T-cell (primary cell): ENCODE measurements at regions not wholly inside any gene's neighbourhood (a gene's known extent, or its start where the extent isn't known, plus 50 kb on each side); places are given as distances from the start of the nearest gene placed in this dataset.

ENCODE experiments used
- ATAC-seq, 4 experiments: fragments of 200-7000 bp in 3 of 4; fragments of 150-1000 bp in 1 of 4; cut with Tn5 transposase; replicated peaks in 1 of 4; 1 replicate in 3 of 4; 2 replicates in 1 of 4; pipeline ENCODE4 v1.10.0; 2021; ENCODE audit warnings: moderate library complexity in 3 of 4, mild to moderate bottlenecking in 2 of 4, moderate number of reproducible peaks in 1 of 4
- CTCF ChIA-PET, 2 donors: fragments of 300-600 bp; sonication (Branson Sonifier 250); formaldehyde crosslinking; loops; one replicate each; lab custom pipeline; 2022; ENCODE audit warnings: antibody characterized with exemption in 2 of 2; lab: Charles Lee
- POLR2A ChIA-PET, 2 donors: fragments of 300-600 bp; sonication (Branson Sonifier 250); formaldehyde crosslinking; loops; one replicate each; lab custom pipeline; 2022; ENCODE audit warnings: antibody characterized with exemption in 2 of 2; lab: Charles Lee
- DNase-seq, 35 experiments: peaks; one replicate each; pipeline versions ENCODE4 v3.0.0 to v3.0.0-alpha.2; 2013 to 2023
- H3K27ac ChIP-seq: one replicate; pipeline ENCODE4 v1.5.1; 2013; ENCODE audit warnings: low read length
- H3K27me3 ChIP-seq, 2 experiments: replicated peaks in 1 of 2; 1 replicate in 1 of 2; 2 replicates in 1 of 2; pipeline versions ENCODE4 v1.6.1 to v1.7.0; 2013; ENCODE audit warnings: low read length in 1 of 2, mixed read lengths in 1 of 2; ENCODE audit not compliant: control insufficient read depth in 2 of 2, insufficient read depth in 2 of 2; ENCODE audit errors: extremely low read depth in 1 of 2
- H3K36me3 ChIP-seq, 2 donors: 1 replicate in 1 of 2; 2 replicates in 1 of 2; pipeline versions ENCODE4 v1.6.1 to v1.7.0; 2013; ENCODE audit warnings: low read length in 1 of 2; ENCODE audit not compliant: control insufficient read depth in 2 of 2, insufficient read depth in 1 of 2; ENCODE audit errors: extremely low read depth in 1 of 2
- H3K4me1 ChIP-seq, 2 experiments: 1 replicate in 1 of 2; 2 replicates in 1 of 2; pipeline versions ENCODE4 v1.6.1 to v1.7.0; 2013; ENCODE audit warnings: low read length in 2 of 2, mixed read lengths in 1 of 2; ENCODE audit not compliant: insufficient read depth in 2 of 2, control insufficient read depth in 1 of 2; ENCODE audit errors: extremely low read depth in 1 of 2
- H3K4me3 ChIP-seq, 2 donors: 1 replicate in 1 of 2; 2 replicates in 1 of 2; pipeline versions ENCODE4 v1.5.1 to v1.7.0; 2013; ENCODE audit warnings: mild to moderate bottlenecking in 2 of 2, low read length in 1 of 2, moderate library complexity in 1 of 2; ENCODE audit not compliant: control insufficient read depth in 1 of 2; ENCODE audit errors: extremely low read depth in 1 of 2
- H3K9me3 ChIP-seq: 2 replicates; pipeline ENCODE4 v1.7.0; 2013
- H3K27ac Mint-ChIP-seq, 2 donors: one replicate each; pipeline ENCODE4 v1.8.0; 2020 to 2021; ENCODE audit warnings: mild to moderate bottlenecking in 2 of 2, mixed read lengths in 2 of 2
- H3K27me3 Mint-ChIP-seq, 2 donors: one replicate each; pipeline ENCODE4 v1.8.0; 2021 to 2022; ENCODE audit warnings: mixed read lengths in 2 of 2
- H3K36me3 Mint-ChIP-seq: one replicate; pipeline ENCODE4 v1.8.0; 2021; ENCODE audit warnings: mixed read lengths
- H3K4me1 Mint-ChIP-seq, 3 donors: one replicate each; pipeline ENCODE4 v1.8.0; 2020 to 2022; ENCODE audit warnings: mixed read lengths in 3 of 3, mild to moderate bottlenecking in 1 of 3
- H3K4me3 Mint-ChIP-seq, 3 donors: one replicate each; pipeline ENCODE4 v1.8.0; 2020 to 2022; ENCODE audit warnings: mild to moderate bottlenecking in 3 of 3, mixed read lengths in 3 of 3, moderate library complexity in 3 of 3
- H3K9me3 Mint-ChIP-seq, 3 donors: one replicate each; pipeline ENCODE4 v1.8.0; 2020 to 2022; ENCODE audit warnings: mixed read lengths in 3 of 3
- WGBS: methylation state at CpG from one replicate; pipeline ENCODE4 v1.1.5; 2013; ENCODE audit warnings: missing lambda C conversion rate; ENCODE audit not compliant: insufficient coverage; 5-methylcytosine and 5-hydroxymethylcytosine counted together

GRCh38 chrX:116239944-116240840, 69.6 kb downstream of the AGTR2 start:
- H3K9me3 ChIP-seq, result no peaks in the 10 kb centered on the region
- no peak overlapping the region for H3K4me3 ChIP-seq
- ChIA-PET CTCF (no interaction called here), POLR2A (no interaction called here)
- DNase-seq (no peak), ATAC-seq (no peak)
- H3K4me1 ChIP-seq, result no peaks in the 10 kb centered on the region
- Mint-ChIP-seq H3K4me1 (no peaks in the 10 kb centered on the region), H3K27me3 (peaks cover 0 to 7% of the 10 kb centered on the region in 2 donors), H3K27ac (no peak overlapping the region), H3K9me3 (no peaks in the 10 kb centered on the region), H3K36me3 (no peaks in the 10 kb centered on the region), H3K4me3 (no peak overlapping the region)
- no peaks in the 10 kb centered on the region for H3K36me3 ChIP-seq
- no peaks in the 10 kb centered on the region for H3K27me3 ChIP-seq
- 60% methylated on average over 1 of the region's 8 CpGs for WGBS
- no peak overlapping the region for H3K27ac ChIP-seq

DNA sequence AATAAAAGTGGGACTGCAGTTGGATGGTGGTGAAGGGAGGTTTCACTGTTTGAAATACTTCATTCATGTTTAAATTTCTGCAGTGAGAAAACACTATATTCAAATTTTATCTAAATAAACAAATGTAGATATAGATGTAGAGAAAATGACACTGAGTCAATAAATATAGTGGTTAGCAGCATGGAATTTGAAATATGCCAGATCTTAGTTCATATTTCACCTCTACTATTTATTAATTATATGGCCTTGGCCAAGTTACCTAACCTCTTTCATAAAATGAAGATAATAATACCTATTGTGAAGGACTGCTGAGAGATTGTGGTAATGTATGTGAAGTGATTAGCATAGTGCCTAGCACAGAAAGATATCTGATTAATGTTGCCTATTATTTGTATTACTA, 70.5 kb downstream of the AGTR2 start:
- H3K36me3 ChIP-seq, result no peaks in the 10 kb centered on the region
- H3K4me1 ChIP-seq, result no peaks in the 10 kb centered on the region
- CTCF ChIA-PET, result no interaction called here
- H3K4me3 Mint-ChIP-seq, result no peak overlapping the region
- H3K4me3 ChIP-seq, result no peak overlapping the region
- H3K27ac ChIP-seq, result no peak overlapping the region
- POLR2A ChIA-PET, result no interaction called here
- ATAC-seq, result no peak
- H3K36me3 Mint-ChIP-seq, result no peaks in the 10 kb centered on the region
- H3K9me3 ChIP-seq, result no peaks in the 10 kb centered on the region
- H3K4me1 Mint-ChIP-seq, result no peaks in the 10 kb centered on the region
- H3K27me3 Mint-ChIP-seq, result peaks cover 0 to 7% of the 10 kb centered on the region in 2 donors
- no peaks in the 10 kb centered on the region for H3K27me3 ChIP-seq
- DNase-seq, result no peak
- H3K27ac Mint-ChIP-seq, result no peak overlapping the region
- no peaks in the 10 kb centered on the region for H3K9me3 Mint-ChIP-seq

- POLR2A ChIA-PET, result no interaction called here
- Histone ChIP-seq H3K27me3 (no peaks in the 10 kb centered on the region), H3K4me1 (no peaks in the 10 kb centered on the region), H3K9me3 (no peaks in the 10 kb centered on the region), H3K36me3 (no peaks in the 10 kb centered on the region), H3K27ac (no peak overlapping the region), H3K4me3 (no peak overlapping the region)
- ATAC-seq (no peak), DNase-seq (no peak)
- no peaks in the 10 kb centered on the region for H3K4me1 Mint-ChIP-seq
- peaks cover 0 to 4% of the 10 kb centered on the region in 2 donors for H3K27me3 Mint-ChIP-seq
- CTCF ChIA-PET, result no interaction called here
- H3K27ac Mint-ChIP-seq, result no peak overlapping the region
- H3K9me3 Mint-ChIP-seq, result no peaks in the 10 kb centered on the region
- H3K36me3 Mint-ChIP-seq, result no peaks in the 10 kb centered on the region
- H3K4me3 Mint-ChIP-seq, result no peak overlapping the region
Measured at GRCh38 chrX:116243039-116243438, 72.5 kb downstream of the AGTR2 start.

DNA sequence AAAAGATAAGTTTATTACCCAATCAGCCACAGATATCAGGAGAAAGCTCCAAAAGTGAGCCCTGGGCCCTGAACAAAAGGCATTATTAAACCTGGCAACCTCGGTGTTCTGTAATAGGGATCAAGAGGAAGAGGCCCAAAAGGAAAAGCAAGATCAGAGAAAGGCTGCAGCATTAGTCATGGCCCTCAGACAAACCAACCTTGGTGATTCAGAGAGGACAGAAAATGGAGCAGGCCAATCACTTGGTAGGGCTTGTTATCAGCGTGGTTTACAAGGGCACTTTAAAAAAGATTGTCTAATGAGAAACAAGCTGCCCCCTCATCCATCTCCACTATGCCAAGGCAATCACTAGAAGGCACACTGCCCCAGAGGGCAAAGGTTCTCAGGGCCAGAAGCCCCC, 75.7 kb downstream of the AGTR2 start:
- Mint-ChIP-seq H3K27me3 (peaks cover 0 to 4% of the 10 kb centered on the region in 2 donors), H3K36me3 (no peaks in the 10 kb centered on the region), H3K4me3 (no peak overlapping the region), H3K9me3 (peaks cover 0 to 11% (median 7%) of the 10 kb centered on the region in 3 donors), H3K4me1 (no peaks in the 10 kb centered on the region), H3K27ac (no peak overlapping the region)
- Histone ChIP-seq H3K4me1 (no peaks in the 10 kb centered on the region), H3K9me3 (no peaks in the 10 kb centered on the region), H3K27ac (no peak overlapping the region), H3K36me3 (no peaks in the 10 kb centered on the region), H3K27me3 (no peaks in the 10 kb centered on the region), H3K4me3 (no peak overlapping the region)
- DNase-seq (no peak), ATAC-seq (no peak)
- POLR2A ChIA-PET, result no interaction called here
- CTCF ChIA-PET, result no interaction called here
- no CpG with 5 or more reads among the region's 2 CpGs for WGBS

DNA sequence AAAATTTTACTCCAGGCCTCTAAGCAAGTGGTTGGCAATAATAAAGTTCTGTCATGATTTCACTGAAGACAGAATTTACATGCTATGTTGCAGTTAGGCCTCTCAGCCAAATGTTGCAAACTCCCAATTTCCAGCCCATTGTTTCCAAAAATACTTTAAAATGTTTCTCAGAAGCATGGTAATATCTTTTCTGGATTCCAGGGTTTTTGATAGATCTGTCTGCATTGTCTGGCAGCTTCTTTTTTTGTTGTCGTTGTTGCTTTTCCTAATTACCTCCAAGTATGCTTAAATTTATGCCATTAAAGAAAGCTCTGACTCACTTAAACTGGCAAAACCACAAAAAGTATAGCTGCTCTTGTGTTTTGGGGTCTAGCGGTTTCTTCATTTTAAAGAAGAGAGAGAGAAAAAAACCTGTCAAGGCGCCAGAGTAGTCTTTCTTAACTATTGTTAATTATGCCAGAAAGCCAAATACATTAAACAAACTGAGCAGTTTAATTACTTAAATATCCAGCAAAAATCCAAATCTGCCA, 97.0 kb downstream of the AGTR2 start:
- no peak for DNase-seq
- Mint-ChIP-seq H3K27me3 (peaks cover 0 to 4% of the 10 kb centered on the region in 2 donors), H3K4me3 (no peak overlapping the region), H3K9me3 (no peaks in the 10 kb centered on the region), H3K4me1 (no peaks in the 10 kb centered on the region), H3K27ac (no peak overlapping the region), H3K36me3 (no peaks in the 10 kb centered on the region)
- WGBS, result no CpG with 5 or more reads among the region's 3 CpGs
- no peak for ATAC-seq
- ChIA-PET CTCF (no interaction called here), POLR2A (interaction anchor here in 1 of 2 donors (0.6 kb wide), 1 partner anchor 1619 kb away, joined by 3 read pairs; no protein-coding TSS in a partner anchor)
- no peaks in the 10 kb centered on the region for H3K36me3 ChIP-seq
- no peaks in the 10 kb centered on the region for H3K4me1 ChIP-seq
- H3K27ac ChIP-seq, result no peak overlapping the region
- H3K4me3 ChIP-seq, result no peak overlapping the region
- H3K27me3 ChIP-seq, result no peaks in the 10 kb centered on the region
- no peaks in the 10 kb centered on the region for H3K9me3 ChIP-seq

- H3K27ac ChIP-seq, result no peak overlapping the region
- WGBS, result no CpG with 5 or more reads among the region's 3 CpGs
- no peaks in the 10 kb centered on the region for H3K36me3 ChIP-seq
- H3K27me3 ChIP-seq, result no peaks in the 10 kb centered on the region
- no peak overlapping the region for H3K4me3 ChIP-seq
- ChIA-PET POLR2A (no interaction called here), CTCF (no interaction called here)
- Mint-ChIP-seq H3K27ac (no peak overlapping the region), H3K36me3 (no peaks in the 10 kb centered on the region), H3K9me3 (peaks cover 0 to 3% (median 0%) of the 10 kb centered on the region in 3 donors), H3K4me1 (no peaks in the 10 kb centered on the region), H3K27me3 (peaks cover 0 to 5% of the 10 kb centered on the region in 2 donors), H3K4me3 (no peak overlapping the region)
- DNase-seq (no peak), ATAC-seq (no peak)
- H3K9me3 ChIP-seq, result no peaks in the 10 kb centered on the region
- H3K4me1 ChIP-seq, result no peaks in the 10 kb centered on the region
Measured at GRCh38 chrX:116272322-116272721, 101.8 kb downstream of the AGTR2 start.
